ENCODE measurements at regions not wholly inside any gene's neighbourhood (a gene's known extent, or its start where the extent isn't known, plus 50 kb on each side); places are given as distances from the start of the nearest gene placed in this dataset.

DNA sequence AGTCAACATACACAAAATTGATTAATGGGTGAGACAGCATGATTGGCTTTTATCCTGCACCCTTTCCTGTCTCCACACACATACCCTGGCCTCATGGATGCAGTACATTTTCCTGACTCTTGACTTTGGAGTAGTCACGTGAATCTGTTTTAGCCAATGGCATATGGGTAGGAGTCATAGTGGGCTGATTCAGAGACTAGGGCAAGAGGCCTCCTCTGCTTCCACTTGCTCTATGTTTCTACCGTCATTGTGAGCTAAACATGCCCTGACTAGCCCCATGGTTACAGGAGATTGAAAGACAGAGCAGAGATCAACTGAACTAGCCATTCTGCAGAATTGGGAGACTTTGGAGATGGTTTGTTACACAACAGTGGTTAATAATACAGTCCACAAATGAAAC lies 850.0 kb downstream of the DHX35 start:
- H3K4me3 ChIP-seq (ENCODE audit: low read depth in 1 of 5, low read length in 5 of 5) = no peak overlapping the region
- no peak overlapping the region for H3K27ac ChIP-seq (ENCODE audit: low read depth, low read length)
- H3K27me3 ChIP-seq (ENCODE audit: control insufficient read depth in 5 of 5, insufficient read depth in 4 of 5, low read length in 5 of 5) = peaks cover 0 to 2% (median 0%) of the 10 kb centered on the region in 5 donors
- no peaks in the 10 kb centered on the region for H3K9me3 ChIP-seq (ENCODE audit: control insufficient read depth in 5 of 5, low read length in 5 of 5)
- no peaks in the 10 kb centered on the region for H3K4me1 ChIP-seq (ENCODE audit: control insufficient read depth in 5 of 5, insufficient read depth in 5 of 5, low read length in 5 of 5)
- H3K9ac ChIP-seq (ENCODE audit: low read length in 5 of 5) = no peak overlapping the region
- H3K36me3 ChIP-seq (ENCODE audit: control insufficient read depth in 5 of 5, insufficient read depth in 5 of 5, low read length in 5 of 5) = no peaks in the 10 kb centered on the region

DNA sequence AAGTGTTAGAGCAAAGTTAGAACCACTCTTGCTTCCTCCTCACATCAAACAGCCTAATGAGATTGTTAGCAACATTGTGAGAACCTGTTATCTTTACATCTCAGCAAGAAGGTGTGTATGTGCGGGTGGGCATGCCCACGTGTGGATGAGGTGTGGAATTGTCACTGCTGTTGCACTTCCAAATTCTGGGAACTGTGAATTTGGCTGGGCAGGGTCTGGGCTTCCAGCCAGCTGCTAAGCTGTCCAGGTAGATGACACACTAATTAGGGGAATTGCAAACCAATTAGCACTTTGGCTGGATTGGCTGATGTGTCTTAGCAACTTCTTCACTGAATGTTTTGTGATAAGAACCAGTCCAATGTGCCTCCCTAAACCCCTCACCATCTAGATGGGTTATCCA lies 848.2 kb downstream of the DHX35 start:
- no peaks in the 10 kb centered on the region for H3K4me1 ChIP-seq (ENCODE audit: control insufficient read depth in 5 of 5, insufficient read depth in 5 of 5, low read length in 5 of 5)
- no peaks in the 10 kb centered on the region for H3K9me3 ChIP-seq (ENCODE audit: control insufficient read depth in 5 of 5, low read length in 5 of 5)
- H3K36me3 ChIP-seq (ENCODE audit: control insufficient read depth in 5 of 5, insufficient read depth in 5 of 5, low read length in 5 of 5) = no peaks in the 10 kb centered on the region
- no peak overlapping the region for H3K27ac ChIP-seq (ENCODE audit: low read depth, low read length)
- H3K27me3 ChIP-seq (ENCODE audit: control insufficient read depth in 5 of 5, insufficient read depth in 4 of 5, low read length in 5 of 5) = peaks cover 0 to 2% (median 0%) of the 10 kb centered on the region in 5 donors
- no peak overlapping the region for H3K4me3 ChIP-seq (ENCODE audit: low read depth in 1 of 5, low read length in 5 of 5)
- H3K9ac ChIP-seq (ENCODE audit: low read length in 5 of 5) = no peak overlapping the region

GRCh38 chr20:39808613-39809012 lies 846.5 kb downstream of the DHX35 start:
- H3K36me3 ChIP-seq (ENCODE audit: control insufficient read depth in 5 of 5, insufficient read depth in 5 of 5, low read length in 5 of 5) = no peaks in the 10 kb centered on the region
- no peak overlapping the region for H3K9ac ChIP-seq (ENCODE audit: low read length in 5 of 5)
- no peaks in the 10 kb centered on the region for H3K9me3 ChIP-seq (ENCODE audit: control insufficient read depth in 5 of 5, low read length in 5 of 5)
- H3K27me3 ChIP-seq (ENCODE audit: control insufficient read depth in 5 of 5, insufficient read depth in 4 of 5, low read length in 5 of 5) = peaks cover 0 to 2% (median 0%) of the 10 kb centered on the region in 5 donors
- H3K4me1 ChIP-seq (ENCODE audit: control insufficient read depth in 5 of 5, insufficient read depth in 5 of 5, low read length in 5 of 5) = no peaks in the 10 kb centered on the region
- H3K27ac ChIP-seq (ENCODE audit: low read depth, low read length) = no peak overlapping the region
- H3K4me3 ChIP-seq (ENCODE audit: low read depth in 1 of 5, low read length in 5 of 5) = no peak overlapping the region

GRCh38 chr20:39800548-39800947 lies 838.4 kb downstream of the DHX35 start:
- no peaks in the 10 kb centered on the region for H3K36me3 ChIP-seq (ENCODE audit: control insufficient read depth in 5 of 5, insufficient read depth in 5 of 5, low read length in 5 of 5)
- peak overlapping the region in 1 of 5 donors; percentile 20 for H3K9ac ChIP-seq (ENCODE audit: low read length in 5 of 5)
- peaks cover 0 to 8% (median 5%) of the 10 kb centered on the region in 5 donors for H3K9me3 ChIP-seq (ENCODE audit: control insufficient read depth in 5 of 5, low read length in 5 of 5)
- peaks cover 0 to 15% (median 4%) of the 10 kb centered on the region in 5 donors for H3K4me1 ChIP-seq (ENCODE audit: control insufficient read depth in 5 of 5, insufficient read depth in 5 of 5, low read length in 5 of 5)
- no peaks in the 10 kb centered on the region for H3K27me3 ChIP-seq (ENCODE audit: control insufficient read depth in 5 of 5, insufficient read depth in 4 of 5, low read length in 5 of 5)
- no peak overlapping the region for H3K4me3 ChIP-seq (ENCODE audit: low read depth in 1 of 5, low read length in 5 of 5)
- H3K27ac ChIP-seq (ENCODE audit: low read depth, low read length) = no peak overlapping the region

DNA sequence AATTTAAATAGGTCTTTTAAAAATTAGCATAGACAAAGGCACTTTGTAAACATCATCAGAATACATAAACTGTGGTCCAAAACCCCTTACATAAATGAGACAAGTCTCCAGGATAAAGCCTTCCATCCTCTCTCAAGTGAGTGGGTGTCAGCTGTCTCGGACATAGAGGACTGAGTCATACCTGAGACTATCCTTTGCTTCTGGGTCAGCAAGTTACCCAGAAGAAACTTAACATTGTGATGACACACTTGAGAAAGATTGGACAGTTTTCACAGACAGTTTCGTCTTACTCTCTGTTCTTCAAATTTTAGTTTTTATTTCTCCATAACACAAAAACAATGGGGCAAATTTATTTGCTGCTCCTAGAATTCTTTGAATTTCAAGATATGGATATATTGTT lies 838.0 kb downstream of the DHX35 start:
- H3K4me3 ChIP-seq (ENCODE audit: low read depth in 1 of 5, low read length in 5 of 5) = no peak overlapping the region
- H3K27me3 ChIP-seq (ENCODE audit: control insufficient read depth in 5 of 5, insufficient read depth in 4 of 5, low read length in 5 of 5) = no peaks in the 10 kb centered on the region
- H3K9ac ChIP-seq (ENCODE audit: low read length in 5 of 5) = no peak overlapping the region
- H3K27ac ChIP-seq (ENCODE audit: low read depth, low read length) = no peak overlapping the region
- peaks cover 0 to 15% (median 4%) of the 10 kb centered on the region in 5 donors for H3K4me1 ChIP-seq (ENCODE audit: control insufficient read depth in 5 of 5, insufficient read depth in 5 of 5, low read length in 5 of 5)
- H3K9me3 ChIP-seq (ENCODE audit: control insufficient read depth in 5 of 5, low read length in 5 of 5) = peaks cover 0 to 8% (median 5%) of the 10 kb centered on the region in 5 donors
- no peaks in the 10 kb centered on the region for H3K36me3 ChIP-seq (ENCODE audit: control insufficient read depth in 5 of 5, insufficient read depth in 5 of 5, low read length in 5 of 5)

- no peaks in the 10 kb centered on the region for H3K36me3 ChIP-seq (ENCODE audit: control insufficient read depth in 5 of 5, insufficient read depth in 5 of 5, low read length in 5 of 5)
- no peak overlapping the region for H3K27ac ChIP-seq (ENCODE audit: low read depth, low read length)
- peaks cover 0 to 8% (median 5%) of the 10 kb centered on the region in 5 donors for H3K9me3 ChIP-seq (ENCODE audit: control insufficient read depth in 5 of 5, low read length in 5 of 5)
- no peaks in the 10 kb centered on the region for H3K27me3 ChIP-seq (ENCODE audit: control insufficient read depth in 5 of 5, insufficient read depth in 4 of 5, low read length in 5 of 5)
- no peak overlapping the region for H3K4me3 ChIP-seq (ENCODE audit: low read depth in 1 of 5, low read length in 5 of 5)
- H3K4me1 ChIP-seq (ENCODE audit: control insufficient read depth in 5 of 5, insufficient read depth in 5 of 5, low read length in 5 of 5) = peaks cover 0 to 15% (median 4%) of the 10 kb centered on the region in 5 donors
- H3K9ac ChIP-seq (ENCODE audit: low read length in 5 of 5) = no peak overlapping the region
Observed at GRCh38 chr20:39799366-39799965, 837.3 kb downstream of the DHX35 start.

DNA sequence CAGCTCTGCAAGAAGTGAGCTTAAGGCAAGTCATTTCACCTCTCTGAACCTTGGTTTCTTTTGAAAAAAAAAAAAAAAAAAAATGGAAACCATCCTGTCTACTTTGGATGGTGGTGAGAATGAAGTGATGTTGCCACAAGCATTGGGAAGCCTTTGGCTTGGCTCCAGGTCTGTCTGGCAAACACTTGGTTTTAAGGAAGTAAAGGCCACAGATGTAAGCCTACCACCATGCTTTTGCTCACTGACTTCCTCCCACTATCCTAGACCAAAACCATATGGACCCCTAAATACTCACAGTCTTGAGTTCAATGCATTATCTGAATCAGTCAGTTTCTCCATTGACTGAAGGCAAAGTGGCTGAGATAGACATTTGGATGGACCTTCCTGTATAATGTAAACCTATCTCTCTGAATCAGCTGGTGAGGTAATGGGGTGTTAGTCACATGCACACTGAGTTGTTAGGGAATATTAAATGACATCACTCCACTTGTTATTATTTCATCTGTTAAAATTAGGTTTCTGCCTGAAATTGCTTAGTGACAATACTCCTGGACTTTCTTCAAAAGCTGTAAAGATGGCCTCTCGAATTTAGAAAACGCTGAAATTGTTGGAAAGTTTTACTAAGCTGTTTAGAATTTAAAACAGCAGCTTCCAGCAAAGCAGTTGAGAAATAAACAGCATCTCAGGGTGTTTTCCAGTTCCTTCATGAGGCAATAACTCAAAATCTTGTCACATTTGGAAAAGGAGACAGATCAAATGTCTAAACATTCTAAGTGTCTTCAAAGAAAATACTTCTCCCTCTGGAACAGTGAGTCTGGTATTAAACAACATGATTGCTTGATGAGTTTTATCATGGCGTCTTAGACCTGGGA lies 833.5 kb downstream of the DHX35 start:
- peak overlapping the region; percentile 38 for H3K27ac ChIP-seq (ENCODE audit: low read depth, low read length)
- H3K9ac ChIP-seq (ENCODE audit: low read length in 5 of 5) = no peak overlapping the region
- peaks cover 0 to 8% (median 5%) of the 10 kb centered on the region in 5 donors for H3K9me3 ChIP-seq (ENCODE audit: control insufficient read depth in 5 of 5, low read length in 5 of 5)
- H3K36me3 ChIP-seq (ENCODE audit: control insufficient read depth in 5 of 5, insufficient read depth in 5 of 5, low read length in 5 of 5) = no peaks in the 10 kb centered on the region
- H3K27me3 ChIP-seq (ENCODE audit: control insufficient read depth in 5 of 5, insufficient read depth in 4 of 5, low read length in 5 of 5) = no peaks in the 10 kb centered on the region
- no peak overlapping the region for H3K4me3 ChIP-seq (ENCODE audit: low read depth in 1 of 5, low read length in 5 of 5)
- H3K4me1 ChIP-seq (ENCODE audit: control insufficient read depth in 5 of 5, insufficient read depth in 5 of 5, low read length in 5 of 5) = peaks cover 0 to 9% (median 3%) of the 10 kb centered on the region in 5 donors

DNA sequence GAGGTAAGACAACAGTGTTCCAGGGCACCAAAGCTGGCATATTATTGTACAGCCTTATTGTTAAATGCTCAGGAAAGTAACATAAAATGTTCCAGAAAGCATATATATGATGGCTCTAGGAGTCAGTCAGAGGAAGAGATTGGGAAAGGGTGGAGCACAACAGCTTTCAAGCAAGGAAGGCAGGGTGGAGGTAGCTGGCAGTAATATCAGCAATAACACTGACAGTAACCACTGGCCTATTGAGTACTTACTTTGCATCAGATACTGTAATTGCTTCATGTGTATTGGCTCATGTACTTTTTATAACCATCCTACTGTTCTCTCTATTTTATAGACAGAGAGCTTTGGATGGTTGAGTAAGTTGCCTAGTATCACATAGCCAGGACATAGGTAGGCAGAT lies 830.2 kb downstream of the DHX35 start:
- Histone ChIP-seq H3K4me3 (ENCODE audit: low read depth in 1 of 5, low read length in 5 of 5) (no peak overlapping the region), H3K9me3 (ENCODE audit: control insufficient read depth in 5 of 5, low read length in 5 of 5) (no peaks in the 10 kb centered on the region), H3K9ac (ENCODE audit: low read length in 5 of 5) (no peak overlapping the region), H3K4me1 (ENCODE audit: control insufficient read depth in 5 of 5, insufficient read depth in 5 of 5, low read length in 5 of 5) (no peaks in the 10 kb centered on the region), H3K27ac (ENCODE audit: low read depth, low read length) (no peak overlapping the region), H3K27me3 (ENCODE audit: control insufficient read depth in 5 of 5, insufficient read depth in 4 of 5, low read length in 5 of 5) (no peaks in the 10 kb centered on the region), H3K36me3 (ENCODE audit: control insufficient read depth in 5 of 5, insufficient read depth in 5 of 5, low read length in 5 of 5) (no peaks in the 10 kb centered on the region)

DNA sequence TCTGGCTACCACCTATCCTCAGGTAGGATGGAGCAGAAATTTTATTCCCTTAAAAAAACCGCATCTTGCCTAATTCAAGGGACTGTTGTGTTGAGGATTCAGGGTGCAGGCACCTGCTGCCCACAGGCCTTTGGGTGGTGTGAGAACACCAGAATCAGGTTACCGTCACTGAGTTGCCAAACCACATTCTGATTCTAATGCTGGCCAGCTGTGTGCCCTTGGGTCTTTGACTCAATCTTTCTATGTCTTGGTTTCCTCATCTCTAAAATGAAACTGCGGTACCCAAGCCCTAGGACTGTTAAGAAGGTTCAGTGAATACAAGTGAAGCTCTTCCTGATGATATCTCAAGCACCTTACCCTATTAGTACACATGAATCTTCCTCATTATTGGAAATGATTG lies 827.3 kb downstream of the DHX35 start:
- H3K36me3 ChIP-seq (ENCODE audit: control insufficient read depth in 5 of 5, insufficient read depth in 5 of 5, low read length in 5 of 5) = no peaks in the 10 kb centered on the region

DNA sequence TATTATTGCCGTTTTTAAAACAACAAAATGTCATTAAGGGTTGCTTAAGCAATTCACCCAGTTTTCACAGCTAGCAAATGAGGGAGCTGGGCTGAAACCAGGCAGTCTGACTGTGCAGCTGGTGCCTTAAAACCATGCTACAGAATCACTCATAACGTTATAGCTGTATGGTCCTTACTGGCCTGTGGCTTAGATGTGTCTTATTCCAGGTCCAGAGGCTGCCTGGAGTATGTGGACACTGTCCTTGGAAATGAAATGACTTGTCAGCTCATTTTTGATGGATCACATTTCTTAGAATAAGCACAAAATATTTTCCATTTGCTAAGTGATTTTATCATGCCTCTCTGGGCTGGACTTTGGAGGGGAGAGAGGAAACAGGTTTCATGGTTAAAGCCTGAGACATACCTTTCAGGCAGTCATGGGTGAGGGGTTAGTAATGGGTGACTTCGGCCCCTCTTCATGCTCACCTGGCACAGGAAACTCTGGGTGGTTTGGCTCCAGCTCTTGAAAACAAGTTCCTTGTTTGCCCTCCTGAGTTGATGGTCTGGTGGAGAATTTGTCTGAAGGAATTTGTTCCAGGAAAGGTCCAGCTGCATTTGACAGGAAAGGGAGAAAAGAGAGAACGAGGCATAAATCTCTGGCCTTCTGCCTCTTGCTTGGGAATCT lies 823.2 kb downstream of the DHX35 start:
- Histone ChIP-seq H3K4me3 (ENCODE audit: low read depth in 1 of 5, low read length in 5 of 5) (no peak overlapping the region), H3K27me3 (ENCODE audit: control insufficient read depth in 5 of 5, insufficient read depth in 4 of 5, low read length in 5 of 5) (no peaks in the 10 kb centered on the region), H3K4me1 (ENCODE audit: control insufficient read depth in 5 of 5, insufficient read depth in 5 of 5, low read length in 5 of 5) (no peaks in the 10 kb centered on the region), H3K9ac (ENCODE audit: low read length in 5 of 5) (no peak overlapping the region), H3K9me3 (ENCODE audit: control insufficient read depth in 5 of 5, low read length in 5 of 5) (peaks cover 0 to 8% (median 7%) of the 10 kb centered on the region in 5 donors), H3K36me3 (ENCODE audit: control insufficient read depth in 5 of 5, insufficient read depth in 5 of 5, low read length in 5 of 5) (no peaks in the 10 kb centered on the region), H3K27ac (ENCODE audit: low read depth, low read length) (no peak overlapping the region)

More for the DNA sequence above, 827.3 kb downstream of the DHX35 start:
- H3K9ac ChIP-seq (ENCODE audit: low read length in 5 of 5) = no peak overlapping the region
- H3K27ac ChIP-seq (ENCODE audit: low read depth, low read length) = no peak overlapping the region
- no peaks in the 10 kb centered on the region for H3K27me3 ChIP-seq (ENCODE audit: control insufficient read depth in 5 of 5, insufficient read depth in 4 of 5, low read length in 5 of 5)
- H3K4me1 ChIP-seq (ENCODE audit: control insufficient read depth in 5 of 5, insufficient read depth in 5 of 5, low read length in 5 of 5) = no peaks in the 10 kb centered on the region
- no peaks in the 10 kb centered on the region for H3K9me3 ChIP-seq (ENCODE audit: control insufficient read depth in 5 of 5, low read length in 5 of 5)
- H3K4me3 ChIP-seq (ENCODE audit: low read depth in 1 of 5, low read length in 5 of 5) = no peak overlapping the region

Measured in subcutaneous abdominal adipose tissue (tissue), 5 donors.